ENCODE measurements at regions not wholly inside any gene's neighbourhood (a gene's known extent, or its start where the extent isn't known, plus 50 kb on each side); places are given as distances from the start of the nearest gene placed in this dataset.

GRCh38 chr14:98959410-98959809 lies 312.6 kb downstream of the BCL11B start:
- TF ChIP-seq CTCF (IDR thresholded peaks at IDR 0.05; ENCODE audit: poor library complexity): no peak
- no peak for TF ChIP-seq EZH2phosphoT487 (IDR thresholded peaks at IDR 0.05; ENCODE audit: low read depth, severe bottlenecking, unreplicated experiment)
- no peak for TF ChIP-seq EZH2 (IDR thresholded peaks at IDR 0.05; ENCODE audit: borderline replicate concordance)
